Activated gamma-delta T cell (primary cell): ENCODE measurements at regions not wholly inside any gene's neighbourhood (a gene's known extent, or its start where the extent isn't known, plus 50 kb on each side); places are given as distances from the start of the nearest gene placed in this dataset.

Source experiments
- DNase-seq: peaks from one replicate; lab custom pipeline; 2025; lab: John Stamatoyannopoulos, UW

GRCh38 chr5:28788954-28789353 lies 1750.6 kb upstream of the CDH9 start:
- DNase-seq: no peak

DNA sequence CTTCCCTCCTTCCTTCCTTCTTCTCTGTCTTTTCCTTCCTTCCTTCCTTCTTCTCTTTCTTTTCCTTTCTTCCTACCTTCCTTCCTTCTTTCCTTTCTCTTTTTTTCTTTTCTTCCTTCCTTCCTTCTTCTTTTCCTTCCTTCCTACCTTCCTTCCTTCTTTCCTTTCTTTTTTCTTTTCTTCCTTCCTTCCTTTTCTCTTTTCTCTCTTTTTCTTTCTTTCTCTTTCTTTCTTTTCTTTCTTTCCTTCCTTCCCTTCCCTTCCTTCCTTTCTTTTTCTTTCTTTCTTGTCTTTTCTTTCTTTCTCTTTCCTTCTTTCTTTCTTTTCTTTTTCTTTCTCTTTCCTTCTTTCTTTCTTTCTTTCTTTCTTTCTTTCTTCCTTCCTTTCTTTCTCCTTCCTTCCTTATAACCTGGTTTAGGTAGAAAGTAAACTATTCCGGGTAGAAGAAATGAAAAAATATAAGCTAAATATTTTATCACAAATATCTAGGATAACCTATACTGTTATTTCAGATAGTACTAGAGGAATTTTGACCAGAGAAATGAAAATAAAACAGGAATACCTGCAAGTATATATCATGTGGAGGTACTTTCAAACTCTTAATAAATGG lies 1741.8 kb upstream of the CDH9 start:
- no peak for DNase-seq

DNA sequence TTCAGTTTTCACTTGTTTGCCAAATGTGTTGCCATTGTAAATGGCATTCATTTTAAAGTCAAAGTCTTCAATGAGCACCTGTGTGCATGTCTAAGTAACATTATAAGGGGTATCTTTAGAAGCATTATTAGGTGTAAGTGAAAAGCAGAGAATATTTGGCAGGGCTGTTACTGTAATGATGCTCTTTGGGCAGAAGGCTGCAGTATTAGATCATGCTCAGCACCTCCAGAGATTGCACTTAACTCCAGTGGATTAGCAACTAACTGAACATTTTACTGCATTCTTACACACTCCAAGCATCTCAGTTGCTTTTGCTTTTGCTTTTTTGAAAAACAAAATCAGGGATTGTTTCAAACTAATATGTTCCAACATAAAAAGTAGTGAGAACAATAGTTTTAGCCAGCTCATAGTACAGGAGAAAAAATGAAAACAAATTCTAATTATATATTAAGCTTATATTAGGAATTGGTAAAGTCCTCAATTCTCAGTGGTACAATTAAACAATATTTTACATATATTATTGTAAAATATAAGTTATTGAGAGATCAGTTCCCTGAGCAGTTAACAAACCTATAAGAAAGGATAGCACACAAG lies 1740.9 kb upstream of the CDH9 start:
- no peak for DNase-seq

- DNase-seq: no peak
These were observed 1731.9 kb upstream of the CDH9 start for GRCh38 chr5:28770307-28770706.

- no peak for DNase-seq
These were observed 1728.3 kb upstream of the CDH9 start for GRCh38 chr5:28766565-28767158.

- no peak for DNase-seq
These were observed 1713.0 kb upstream of the CDH9 start for GRCh38 chr5:28751396-28751795.

GRCh38 chr5:28750251-28750650 lies 1711.9 kb upstream of the CDH9 start:
- no peak for DNase-seq

- DNase-seq: no peak
These were observed 1710.1 kb upstream of the CDH9 start for GRCh38 chr5:28748446-28748845.

GRCh38 chr5:28743716-28744110 lies 1705.3 kb upstream of the CDH9 start:
- DNase-seq: no peak

DNA sequence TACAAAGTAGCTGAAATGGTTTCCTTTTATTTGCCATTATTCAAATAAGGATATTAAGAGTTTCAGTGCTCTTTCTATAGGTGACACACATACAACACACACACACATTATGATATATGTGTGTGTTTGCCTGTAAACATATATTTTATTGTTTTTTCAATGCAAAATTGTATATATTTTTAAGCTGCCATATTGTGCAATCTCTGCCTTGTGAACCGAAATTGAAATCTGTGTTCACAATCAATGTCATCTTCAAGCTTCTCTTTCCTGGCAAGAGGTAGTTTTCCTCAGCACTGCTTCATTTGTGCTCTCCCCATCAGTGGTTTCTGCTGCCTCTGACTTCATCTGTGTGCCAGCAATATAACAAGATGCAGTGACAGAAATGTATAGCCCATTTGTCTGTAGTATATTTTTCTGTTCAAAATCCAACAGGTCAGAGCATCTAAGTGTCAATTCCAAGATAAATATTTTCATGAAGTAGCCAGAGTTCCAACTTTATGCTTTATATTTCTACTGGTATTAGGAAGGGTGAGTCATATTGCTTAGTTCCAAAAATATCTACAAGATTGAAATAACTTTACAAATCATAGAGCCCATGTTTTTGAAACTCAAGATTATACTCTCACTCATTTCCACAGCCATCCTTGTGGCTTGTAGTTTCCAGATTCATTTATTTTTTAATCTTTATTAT lies 1704.8 kb upstream of the CDH9 start:
- no peak for DNase-seq

DNA sequence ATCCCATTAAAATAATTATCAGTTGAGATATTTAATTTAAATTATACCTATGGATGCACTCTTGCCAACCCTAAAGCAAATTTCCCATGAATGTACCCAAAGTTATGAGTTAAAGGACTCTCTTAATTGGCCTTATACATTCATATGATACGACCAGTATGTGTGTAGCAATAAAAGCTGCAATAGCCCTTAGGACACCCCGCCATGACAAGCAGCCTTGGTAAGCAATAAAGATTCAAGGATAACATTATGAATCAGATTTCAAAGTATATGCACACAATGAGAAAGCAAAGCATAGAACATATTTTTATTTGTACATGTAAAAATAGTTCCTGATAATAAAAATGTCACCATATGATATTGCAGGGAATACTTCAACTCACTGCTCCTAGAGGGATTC lies 1699.3 kb upstream of the CDH9 start:
- no peak for DNase-seq

DNA sequence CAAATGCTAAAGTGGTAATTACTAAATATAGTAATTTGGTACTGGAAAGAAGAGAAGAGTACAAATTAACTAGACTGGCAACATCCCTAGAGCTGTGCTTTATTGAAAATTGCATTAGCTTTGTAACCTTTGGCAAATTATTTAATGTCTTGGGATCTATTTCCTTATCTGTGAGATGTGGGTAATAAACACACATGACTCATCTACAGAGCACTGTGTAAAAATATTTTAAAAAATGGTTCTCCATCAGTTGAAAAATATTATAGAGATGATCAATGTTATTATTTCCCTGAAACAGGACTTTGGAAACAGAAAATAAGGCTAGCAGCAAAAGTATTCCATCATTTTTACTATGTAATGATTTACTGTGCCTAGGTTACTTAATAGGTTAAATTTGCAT lies 1698.8 kb upstream of the CDH9 start:
- DNase-seq: no peak

DNA sequence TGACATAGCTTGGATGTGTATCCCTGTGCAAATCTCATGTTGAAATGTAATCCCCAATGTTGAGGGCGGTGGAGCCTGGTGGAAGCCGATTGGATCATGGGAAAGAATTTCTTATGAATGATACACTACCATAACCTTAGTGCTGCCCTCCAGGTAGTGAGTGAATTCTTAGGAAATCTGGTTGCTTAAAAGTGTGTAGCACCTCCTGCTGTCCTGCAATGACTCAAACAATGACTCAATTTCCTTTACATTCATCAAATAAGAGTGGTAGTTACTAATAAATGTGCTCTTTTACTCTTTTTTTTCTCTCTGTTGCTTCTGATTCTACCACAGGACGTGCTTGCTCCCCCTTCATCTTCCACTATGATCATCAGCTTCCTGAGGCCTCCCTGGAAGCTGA lies 1696.0 kb upstream of the CDH9 start:
- no peak for DNase-seq

- no peak for DNase-seq
These were observed 1690.7 kb upstream of the CDH9 start for GRCh38 chr5:28729067-28729466.

DNA sequence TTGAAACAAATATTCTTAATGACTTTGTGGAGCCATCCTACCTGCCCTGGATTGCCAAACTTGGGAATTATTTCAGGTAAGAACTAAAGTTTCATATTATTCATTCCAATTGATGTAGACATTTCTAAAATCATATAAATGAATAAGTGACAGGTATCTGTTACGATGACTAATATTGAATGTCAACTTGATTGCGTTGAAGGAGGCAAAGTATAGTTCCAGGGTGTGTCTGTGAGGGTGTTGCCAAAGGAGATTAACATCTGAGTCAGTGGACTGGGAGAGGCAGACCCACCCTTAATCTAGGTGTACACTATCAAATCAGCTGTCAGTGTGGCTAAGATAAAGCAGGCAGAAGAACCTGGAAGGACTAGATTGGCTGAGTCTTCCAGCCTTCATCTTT lies 1688.4 kb upstream of the CDH9 start:
- DNase-seq: no peak

DNA sequence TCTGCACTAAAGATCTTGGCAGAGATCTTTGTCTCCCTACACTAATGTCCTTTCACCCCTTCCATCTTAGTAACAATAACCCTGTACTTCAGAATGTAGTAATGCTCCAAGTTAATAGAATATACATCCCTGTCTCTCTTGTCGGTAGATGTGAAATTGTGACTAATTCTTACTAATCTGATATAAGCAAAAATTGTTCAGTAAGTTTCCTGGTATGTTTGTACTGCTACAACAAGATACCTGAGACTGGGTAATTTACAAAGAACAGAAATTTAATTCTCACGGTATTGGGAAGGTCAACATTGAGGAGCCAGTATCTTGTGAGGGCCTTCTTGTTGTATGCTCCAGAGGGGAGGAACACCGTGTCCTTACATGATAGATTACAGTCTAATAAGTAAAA lies 1686.6 kb upstream of the CDH9 start:
- no peak for DNase-seq

DNA sequence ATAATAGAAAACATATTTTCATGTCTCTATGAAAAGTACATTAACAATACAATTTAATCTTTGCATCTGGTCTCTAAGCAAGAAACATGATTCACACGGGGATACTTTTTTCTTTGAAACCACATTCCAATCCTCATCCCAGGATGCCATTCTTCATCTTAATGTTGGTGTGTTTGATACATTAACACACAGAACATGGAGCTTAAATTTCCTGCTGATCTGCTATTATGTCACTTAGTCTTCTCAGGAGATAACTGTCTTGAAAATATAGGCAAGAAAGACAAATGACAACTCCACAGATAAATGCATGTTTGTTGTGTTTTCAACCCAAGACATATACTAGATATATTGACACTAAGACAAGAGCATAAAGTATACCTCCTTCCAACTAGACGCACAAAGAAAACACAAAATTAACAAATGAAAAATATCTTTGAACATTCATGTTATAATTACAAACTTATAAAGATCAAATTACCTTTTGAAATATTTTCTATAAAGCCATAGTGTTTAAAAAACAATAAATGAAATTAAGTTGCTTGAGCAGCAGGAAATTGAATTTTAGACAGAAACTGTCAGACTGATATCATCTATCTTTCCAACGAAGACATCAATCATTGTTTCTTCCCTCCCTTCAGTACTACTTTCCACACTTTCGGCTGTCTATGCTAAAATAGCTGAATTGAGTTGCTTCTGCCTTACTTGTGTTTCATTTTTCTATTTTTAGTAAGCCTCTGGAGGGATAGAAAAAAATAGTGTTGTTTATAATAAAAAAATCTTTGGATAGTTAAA lies 1676.7 kb upstream of the CDH9 start:
- no peak for DNase-seq

- DNase-seq: no peak
These were observed 1672.0 kb upstream of the CDH9 start for GRCh38 chr5:28710360-28710759.

- no peak for DNase-seq
These were observed 1670.1 kb upstream of the CDH9 start for GRCh38 chr5:28708472-28708871.

DNA sequence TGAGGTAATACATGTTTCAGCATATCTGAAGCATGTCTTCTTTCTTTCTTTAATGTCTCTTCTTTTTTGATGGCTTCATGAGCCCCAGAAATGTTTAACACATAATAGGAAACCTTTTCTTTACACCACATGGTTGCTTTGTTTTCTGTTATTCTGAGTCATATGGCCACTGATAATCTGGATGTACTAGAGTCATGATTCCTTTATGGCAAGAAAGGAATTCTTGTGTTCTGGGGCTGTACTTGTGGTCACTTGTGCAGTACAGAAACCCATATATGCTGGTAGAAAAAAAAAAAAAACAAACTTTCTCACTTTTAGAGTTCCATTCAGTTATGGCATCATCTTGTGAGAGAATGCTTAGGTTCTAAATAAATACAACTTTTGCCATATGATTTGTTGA lies 1669.3 kb upstream of the CDH9 start:
- DNase-seq: no peak

DNA sequence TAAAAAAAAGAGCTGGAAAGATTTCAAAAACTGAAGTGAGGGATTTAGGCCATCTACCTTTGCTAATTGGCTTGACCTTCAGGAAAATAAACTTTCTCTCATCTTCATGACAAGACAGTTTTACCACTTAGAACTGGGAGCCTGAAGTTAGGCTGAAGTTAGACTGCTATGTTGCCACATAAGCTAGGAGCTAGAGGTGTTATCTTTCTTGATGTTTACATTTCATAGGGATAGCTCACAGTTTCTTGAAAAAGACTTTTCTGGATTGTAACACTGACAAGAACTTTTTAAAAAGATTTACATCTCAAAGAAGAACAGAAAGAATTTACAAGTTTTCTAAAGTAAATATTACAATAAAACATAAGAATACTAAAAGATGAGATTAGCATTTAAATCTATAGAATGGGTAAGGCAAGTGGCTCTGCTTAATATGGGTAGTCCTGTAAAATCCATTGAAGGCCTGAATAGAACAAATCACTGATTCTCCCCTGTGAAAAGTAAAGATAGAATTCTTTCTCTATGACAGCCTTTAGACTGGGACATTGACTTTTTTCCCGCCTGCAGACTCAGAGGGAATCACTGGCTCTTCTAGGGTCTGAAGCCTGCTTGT lies 1665.4 kb upstream of the CDH9 start:
- no peak for DNase-seq

GRCh38 chr5:28691526-28691925 lies 1653.1 kb upstream of the CDH9 start:
- no peak for DNase-seq
